ENCODE measurements at regions not wholly inside any gene's neighbourhood (a gene's known extent, or its start where the extent isn't known, plus 50 kb on each side); places are given as distances from the start of the nearest gene placed in this dataset.

GRCh38 chr1:228897901-228898300 is 162.6 kb downstream of the RHOU start:
- no peak for DNase-seq (ENCODE audit: insufficient read length, low spot score, missing footprints)
- Histone ChIP-seq H3K4me1 (ENCODE audit: insufficient read depth, low read length) (peaks cover 3% of the 10 kb centered on the region), H3K4me2 (ENCODE audit: insufficient read depth, low read length) (no peak overlapping the region), H3K27ac (ENCODE audit: low read depth, low read length) (no peak overlapping the region), H3K27me3 (ENCODE audit: insufficient read depth, low read length) (peaks cover 29% of the 10 kb centered on the region), H2AFZ (ENCODE audit: low read length) (no peak overlapping the region), H3K79me2 (ENCODE audit: insufficient read depth, low read length) (no peaks in the 10 kb centered on the region), H3K4me3 (ENCODE audit: insufficient read depth, low read length) (no peak overlapping the region), H4K20me1 (ENCODE audit: insufficient read depth, low read length) (peaks cover 4% of the 10 kb centered on the region), H3K36me3 (ENCODE audit: insufficient read depth, low read length) (no peaks in the 10 kb centered on the region), H3K9me3 (ENCODE audit: low read depth, low read length) (no peaks in the 10 kb centered on the region)
- TF ChIP-seq CTCF (IDR thresholded peaks at IDR 0.05; ENCODE audit: extremely low read depth, low read depth, low read length), result no peak

GRCh38 chr1:228898582-228898992 is 163.3 kb downstream of the RHOU start:
- no peak overlapping the region for H2AFZ ChIP-seq (ENCODE audit: low read length)
- H3K4me2 ChIP-seq (ENCODE audit: insufficient read depth, low read length), result no peak overlapping the region
- peaks cover 29% of the 10 kb centered on the region for H3K27me3 ChIP-seq (ENCODE audit: insufficient read depth, low read length)
- no peaks in the 10 kb centered on the region for H3K36me3 ChIP-seq (ENCODE audit: insufficient read depth, low read length)
- H3K79me2 ChIP-seq (ENCODE audit: insufficient read depth, low read length), result no peaks in the 10 kb centered on the region
- no peaks in the 10 kb centered on the region for H3K9me3 ChIP-seq (ENCODE audit: low read depth, low read length)
- peaks cover 8% of the 10 kb centered on the region for H4K20me1 ChIP-seq (ENCODE audit: insufficient read depth, low read length)
- TF ChIP-seq CTCF (IDR thresholded peaks at IDR 0.05; ENCODE audit: extremely low read depth, low read depth, low read length), result no peak
- H3K4me1 ChIP-seq (ENCODE audit: insufficient read depth, low read length), result peaks cover 7% of the 10 kb centered on the region
- DNase-seq (ENCODE audit: insufficient read length, low spot score, missing footprints), result no peak
- H3K4me3 ChIP-seq (ENCODE audit: insufficient read depth, low read length), result no peak overlapping the region
- no peak overlapping the region for H3K27ac ChIP-seq (ENCODE audit: low read depth, low read length)

GRCh38 chr1:228899421-228899956 is 164.2 kb downstream of the RHOU start:
- TF ChIP-seq CTCF (IDR thresholded peaks at IDR 0.05; ENCODE audit: extremely low read depth, low read depth, low read length), result no peak
- Histone ChIP-seq H4K20me1 (ENCODE audit: insufficient read depth, low read length) (peaks cover 9% of the 10 kb centered on the region), H3K27ac (ENCODE audit: low read depth, low read length) (no peak overlapping the region), H3K4me2 (ENCODE audit: insufficient read depth, low read length) (no peak overlapping the region), H3K4me3 (ENCODE audit: insufficient read depth, low read length) (no peak overlapping the region), H3K36me3 (ENCODE audit: insufficient read depth, low read length) (no peaks in the 10 kb centered on the region), H3K9me3 (ENCODE audit: low read depth, low read length) (no peaks in the 10 kb centered on the region), H3K27me3 (ENCODE audit: insufficient read depth, low read length) (peaks cover 34% of the 10 kb centered on the region), H3K79me2 (ENCODE audit: insufficient read depth, low read length) (no peaks in the 10 kb centered on the region), H2AFZ (ENCODE audit: low read length) (no peak overlapping the region), H3K4me1 (ENCODE audit: insufficient read depth, low read length) (peaks cover 8% of the 10 kb centered on the region)
- peak; percentile 14 for DNase-seq (ENCODE audit: insufficient read length, low spot score, missing footprints)

- Histone ChIP-seq H3K4me1 (ENCODE audit: insufficient read depth, low read length) (peaks cover 8% of the 10 kb centered on the region), H3K27me3 (ENCODE audit: insufficient read depth, low read length) (peaks cover 40% of the 10 kb centered on the region), H3K36me3 (ENCODE audit: insufficient read depth, low read length) (no peaks in the 10 kb centered on the region), H2AFZ (ENCODE audit: low read length) (no peak overlapping the region), H4K20me1 (ENCODE audit: insufficient read depth, low read length) (peaks cover 9% of the 10 kb centered on the region), H3K79me2 (ENCODE audit: insufficient read depth, low read length) (no peaks in the 10 kb centered on the region), H3K4me3 (ENCODE audit: insufficient read depth, low read length) (no peak overlapping the region), H3K9me3 (ENCODE audit: low read depth, low read length) (no peaks in the 10 kb centered on the region), H3K27ac (ENCODE audit: low read depth, low read length) (no peak overlapping the region), H3K4me2 (ENCODE audit: insufficient read depth, low read length) (no peak overlapping the region)
- DNase-seq (ENCODE audit: insufficient read length, low spot score, missing footprints), result no peak
- TF ChIP-seq CTCF (IDR thresholded peaks at IDR 0.05; ENCODE audit: extremely low read depth, low read depth, low read length), result no peak
Measured at GRCh38 chr1:228900099-228900885, 165.0 kb downstream of the RHOU start.
